Activated CD4-positive, alpha-beta T cell treated with anti-CD3 and anti-CD28 coated beads, Interleukin-2, amount 50 U/mL, for 48 hours (primary cell): ENCODE measurements at regions not wholly inside any gene's neighbourhood (a gene's known extent, or its start where the extent isn't known, plus 50 kb on each side); places are given as distances from the start of the nearest gene placed in this dataset.
"Not testable (repeated sequence)": the region's sequence is repeated elsewhere in the genome, so short reads cannot be mapped to it uniquely, and the experiment has no call there.

ENCODE experiments used
- DNase-seq, 2 experiments: peaks; one replicate each; pipeline ENCODE4 v3.0.0-alpha.2; 2020

- DNase-seq, result no peak
Observed at GRCh38 chr13:83201506-83201905, 680.8 kb downstream of the SLITRK1 start.

GRCh38 chr13:83197316-83197715 lies 685.0 kb downstream of the SLITRK1 start:
- DNase-seq, result no peak

GRCh38 chr13:83190020-83190419 lies 692.3 kb downstream of the SLITRK1 start:
- no peak for DNase-seq

DNA sequence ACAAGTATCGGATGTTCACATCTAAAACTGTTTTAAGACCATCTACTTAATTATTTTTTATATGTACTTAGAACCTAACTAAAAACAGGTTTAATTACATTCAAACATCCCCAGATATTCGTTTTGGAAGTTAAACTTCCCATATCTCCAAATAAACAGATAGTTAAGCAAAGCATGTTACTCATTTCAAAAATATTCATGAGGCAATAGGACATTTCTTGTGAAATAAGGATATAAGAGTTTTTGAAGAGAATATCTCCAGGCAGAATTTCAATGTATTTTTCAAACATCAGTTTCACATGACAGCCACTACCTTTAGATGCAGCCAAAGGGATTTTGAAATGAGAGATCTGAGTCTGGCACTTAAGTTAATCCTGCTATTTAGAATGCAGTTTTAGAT lies 697.5 kb downstream of the SLITRK1 start:
- no peak for DNase-seq

DNA sequence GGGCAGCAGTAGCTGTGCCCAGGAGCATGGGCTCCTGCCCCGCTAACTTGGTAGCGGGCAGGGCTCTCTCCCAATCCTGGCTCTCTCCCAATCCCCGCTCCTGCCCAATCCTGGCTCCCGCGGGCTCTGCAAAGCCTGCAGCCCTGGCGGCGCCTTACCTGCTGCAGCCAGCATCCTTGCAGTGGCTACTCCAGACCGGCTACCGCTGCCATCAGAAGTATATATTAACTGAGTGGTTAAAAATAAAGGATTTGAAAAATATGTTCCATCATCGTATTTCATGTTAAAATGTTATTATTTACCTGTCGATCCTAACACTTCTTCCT lies 698.2 kb downstream of the SLITRK1 start:
- no peak for DNase-seq

GRCh38 chr13:83183439-83184149 lies 698.7 kb downstream of the SLITRK1 start:
- no peak for DNase-seq

DNA sequence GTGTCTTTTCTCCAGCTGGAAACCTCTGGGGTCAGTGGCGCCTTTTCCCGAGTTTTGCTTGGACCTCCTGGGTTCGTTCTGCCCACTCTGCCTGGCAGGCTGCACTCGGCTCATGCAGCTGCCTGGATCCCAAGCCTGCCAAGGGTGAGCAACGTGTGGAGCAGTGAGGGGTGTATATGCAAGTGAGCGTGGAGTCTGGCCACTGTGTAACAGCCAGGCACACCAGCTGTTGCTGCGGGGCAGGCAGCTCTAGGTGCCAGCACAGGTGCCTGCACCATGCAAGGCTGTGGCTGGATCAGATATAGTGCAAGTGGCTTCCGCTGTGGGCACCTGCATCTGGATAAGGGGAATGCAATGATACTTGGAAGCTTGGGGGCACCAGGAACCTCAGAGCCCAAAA lies 699.4 kb downstream of the SLITRK1 start:
- DNase-seq, result no peak

DNA sequence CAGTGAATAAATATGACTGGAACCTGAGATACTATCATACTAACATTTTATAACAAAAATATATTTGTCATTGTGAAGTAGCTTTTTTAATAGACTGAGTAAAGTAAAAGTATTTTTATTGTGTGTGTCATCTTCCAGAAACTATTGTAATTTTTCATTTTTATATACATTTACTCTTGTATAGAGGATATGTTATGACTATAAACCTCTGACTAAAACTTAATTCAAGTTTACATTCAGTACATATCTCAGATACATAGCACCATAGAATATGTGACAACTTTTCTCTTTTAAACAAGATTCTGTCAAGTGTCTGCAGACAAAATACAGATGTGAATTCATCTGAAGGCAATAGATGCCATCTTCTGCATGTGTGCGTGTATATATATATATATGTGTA lies 704.3 kb downstream of the SLITRK1 start:
- no peak for DNase-seq

DNA sequence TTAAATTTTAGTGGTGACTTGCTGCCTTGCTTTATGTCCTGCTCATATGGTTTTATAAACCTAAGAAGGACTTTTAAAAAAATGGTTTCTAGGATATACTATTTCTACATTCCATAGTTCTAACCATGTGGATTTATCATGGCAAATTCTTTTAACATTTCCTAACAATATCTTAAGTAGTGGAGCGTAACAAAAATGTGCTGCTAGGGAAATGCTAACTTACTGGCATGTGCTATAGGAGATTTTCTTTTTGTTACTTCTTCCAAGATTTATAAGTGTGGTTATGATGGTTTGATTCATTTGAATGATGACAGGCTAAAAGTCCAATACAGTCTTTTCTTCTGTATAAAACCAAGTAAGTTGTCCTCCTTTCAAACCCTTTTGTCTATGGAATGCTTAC lies 713.7 kb downstream of the SLITRK1 start:
- DNase-seq, result no peak

- DNase-seq, result no peak
Observed at GRCh38 chr13:83167203-83167602, 715.1 kb downstream of the SLITRK1 start.

- no peak for DNase-seq
Observed at GRCh38 chr13:83166550-83166949, 715.7 kb downstream of the SLITRK1 start.

- no peak for DNase-seq
Observed at GRCh38 chr13:83162493-83162892, 719.8 kb downstream of the SLITRK1 start.

GRCh38 chr13:83153848-83154247 lies 728.4 kb downstream of the SLITRK1 start:
- DNase-seq, result no peak

DNA sequence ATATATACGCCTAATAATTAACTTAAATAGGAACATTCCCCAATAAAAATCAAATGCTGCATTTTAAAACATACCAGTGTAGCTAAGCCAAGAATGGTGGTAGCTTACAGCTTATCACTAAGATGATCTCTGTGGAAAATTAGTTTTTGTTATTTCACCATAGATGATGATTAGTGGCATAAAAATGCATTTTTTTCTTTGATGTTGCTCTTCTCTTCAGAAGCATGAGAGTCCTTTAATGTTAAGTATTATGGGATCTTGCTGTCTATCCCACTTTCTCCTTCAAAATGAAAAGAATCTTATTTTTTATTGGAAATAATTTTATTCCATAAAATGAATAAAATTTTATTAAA lies 731.0 kb downstream of the SLITRK1 start:
- DNase-seq, result no peak

DNA sequence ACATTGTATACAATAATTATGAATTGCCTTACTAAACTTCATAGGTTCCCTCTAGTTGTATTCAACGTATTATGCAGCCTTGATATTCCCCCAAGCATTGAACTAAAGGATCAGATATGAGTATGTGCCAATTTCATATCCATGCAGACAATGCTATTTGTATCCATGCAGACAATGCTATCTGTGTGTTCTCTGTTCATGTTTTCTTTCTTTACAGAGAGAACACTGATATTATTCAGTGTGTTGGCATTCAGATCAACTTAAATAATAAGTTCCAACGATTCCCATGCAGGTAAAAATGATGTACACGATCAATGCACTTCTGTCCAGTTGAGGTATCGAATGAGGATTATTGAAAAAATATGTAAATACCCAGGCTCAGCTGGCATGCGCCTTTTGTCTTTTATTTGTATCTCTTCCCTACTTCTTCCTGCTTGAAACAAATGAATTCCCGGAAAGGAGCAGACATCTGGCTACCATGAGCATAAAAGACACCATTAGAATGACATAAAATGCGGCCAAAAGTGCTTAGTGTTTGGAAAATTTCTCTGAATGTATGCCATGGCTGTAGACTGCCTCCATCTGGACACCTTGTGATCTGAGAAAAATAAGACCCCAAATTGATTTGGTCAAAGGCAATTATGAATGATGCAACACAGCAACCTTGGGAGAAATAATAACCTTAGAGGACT lies 731.5 kb downstream of the SLITRK1 start:
- no peak for DNase-seq

DNA sequence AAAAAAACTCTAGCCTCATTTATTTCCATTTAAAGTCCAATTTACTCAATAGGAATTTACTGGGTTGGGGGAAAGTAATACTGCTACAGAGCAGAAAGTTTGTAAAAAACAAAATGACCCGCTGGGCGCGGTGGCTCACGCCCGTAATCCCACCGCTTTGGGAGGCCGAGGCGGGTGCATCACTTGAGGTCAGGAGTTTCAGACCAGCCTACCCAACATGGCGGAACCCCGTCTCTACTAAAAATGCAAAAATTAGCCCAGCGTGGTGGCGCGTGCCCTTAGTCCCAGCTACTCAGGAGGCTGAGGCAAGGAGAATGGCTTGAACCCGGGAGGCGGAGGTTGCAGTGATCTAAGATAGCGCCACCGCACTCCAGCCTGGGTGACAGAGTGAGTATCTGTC lies 745.6 kb downstream of the SLITRK1 start:
- DNase-seq, result no peak

- no peak for DNase-seq
Observed at GRCh38 chr13:83125791-83126190, 756.5 kb downstream of the SLITRK1 start.

DNA sequence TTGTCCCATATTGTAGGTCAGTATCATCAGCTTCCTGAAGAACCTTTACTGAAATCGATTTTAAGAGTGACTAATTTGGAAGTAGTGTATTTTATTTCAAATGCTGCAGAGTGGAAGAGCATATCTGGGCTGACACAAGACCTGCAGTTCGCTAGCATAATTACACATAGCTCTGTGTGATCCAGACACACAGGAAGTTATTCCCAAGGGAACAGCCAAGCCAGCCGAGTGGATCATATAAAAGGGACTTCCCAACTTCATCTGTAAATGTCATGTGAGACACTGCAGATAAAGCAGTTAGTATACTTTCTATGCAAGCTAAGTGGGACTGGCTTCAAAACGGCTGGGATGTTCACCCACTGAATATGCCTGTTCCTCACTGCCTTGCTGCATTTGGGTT lies 760.4 kb downstream of the SLITRK1 start:
- DNase-seq, result no peak

DNA sequence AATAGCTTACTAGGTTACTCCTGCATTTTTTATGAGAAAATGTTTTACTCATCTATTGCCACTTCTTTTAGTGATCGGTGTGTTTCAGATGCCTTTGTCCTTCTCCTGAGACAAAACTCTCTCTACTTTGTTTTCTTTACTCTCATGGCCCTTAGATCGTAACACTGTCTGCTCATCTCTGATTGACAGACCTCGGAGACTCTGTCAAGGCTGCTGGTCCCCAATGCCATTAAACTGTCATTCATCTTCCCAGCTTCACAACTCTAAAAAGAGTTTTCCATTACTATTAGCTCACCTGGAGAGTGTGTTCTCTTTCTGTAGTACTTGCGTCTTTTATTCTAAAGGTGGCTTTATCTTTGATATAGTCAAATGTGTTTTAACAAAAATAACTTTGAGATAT lies 765.2 kb downstream of the SLITRK1 start:
- DNase-seq, result no peak

DNA sequence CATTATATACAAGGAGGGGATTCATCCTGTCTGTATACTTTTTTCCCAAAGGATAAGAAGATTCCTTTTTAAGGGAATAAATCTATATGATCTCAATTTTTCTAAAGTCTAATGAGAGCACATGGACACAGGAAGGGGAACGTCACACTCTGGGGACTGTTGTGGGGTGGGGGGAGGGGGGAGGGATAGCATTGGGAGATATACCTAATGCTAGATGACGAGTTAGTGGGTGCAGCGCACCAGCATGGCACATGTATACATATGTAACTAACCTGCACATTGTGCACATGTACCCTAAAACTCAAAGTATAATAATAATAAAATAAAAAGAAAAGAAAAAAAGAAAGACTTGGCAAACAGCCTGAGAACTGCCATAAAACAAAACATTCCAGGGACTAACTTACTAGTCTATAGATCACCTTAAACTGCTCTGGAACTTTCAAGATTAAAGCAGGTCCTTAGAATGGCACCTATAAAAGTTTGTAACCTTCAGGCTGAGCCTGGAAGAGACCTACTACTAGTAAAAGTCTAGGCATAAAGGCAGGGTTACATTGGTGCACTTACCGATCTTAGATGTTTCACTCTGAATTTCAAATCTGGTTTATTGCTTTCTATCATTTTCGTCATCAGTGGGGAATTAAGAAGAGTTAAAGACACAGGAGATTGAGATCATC lies 780.6 kb downstream of the SLITRK1 start:
- not testable (repeated sequence) for DNase-seq

GRCh38 chr13:83100237-83100636 lies 782.0 kb downstream of the SLITRK1 start:
- DNase-seq, result no peak

GRCh38 chr13:83088858-83089257 lies 793.4 kb downstream of the SLITRK1 start:
- no peak for DNase-seq

GRCh38 chr13:83086948-83087347 lies 795.3 kb downstream of the SLITRK1 start:
- no peak for DNase-seq

DNA sequence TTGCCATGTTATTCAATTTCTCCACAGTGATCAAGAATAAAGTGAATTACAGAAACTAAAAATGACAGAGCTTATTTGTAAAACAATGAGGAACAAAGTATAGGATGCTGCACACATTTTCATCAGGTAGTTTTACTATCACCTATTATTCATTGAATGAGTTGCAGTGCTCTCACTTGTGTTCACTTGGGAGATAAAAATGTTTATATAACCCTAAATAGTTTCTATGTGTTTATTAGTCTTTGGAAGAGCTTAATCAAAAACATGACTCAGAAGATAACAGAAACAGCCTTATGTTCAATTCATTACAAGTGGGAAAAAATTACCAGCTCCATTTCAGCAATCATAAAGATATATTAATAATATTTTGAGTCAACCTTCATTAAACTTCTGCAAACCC lies 796.2 kb downstream of the SLITRK1 start:
- no peak for DNase-seq
